HEK293T (cell line): ENCODE measurements at regions not wholly inside any gene's neighbourhood (a gene's known extent, or its start where the extent isn't known, plus 50 kb on each side); places are given as distances from the start of the nearest gene placed in this dataset.

ENCODE experiments used
- ARNT ChIP-seq: fragments of 450-650 bp; IDR thresholded peaks from 2 replicates; pipeline ENCODE4 v1.6.1; 2017; ENCODE audit warnings: mild to moderate bottlenecking
- BHLHE40 ChIP-seq: fragments of 450-650 bp; IDR thresholded peaks from 2 replicates; pipeline ENCODE4 v1.6.1; 2016; ENCODE audit warnings: mild to moderate bottlenecking, moderate library complexity, borderline replicate concordance
- CTBP1 ChIP-seq: fragments of 450-650 bp; IDR thresholded peaks from 2 replicates; pipeline ENCODE4 v1.6.1; 2016; ENCODE audit warnings: borderline replicate concordance
- ELF4 ChIP-seq: fragments of 450-650 bp; IDR thresholded peaks from 2 replicates; pipeline ENCODE4 v1.6.1; 2017; ENCODE audit warnings: antibody characterized with exemption
- FOXA1 ChIP-seq: fragments of 450-650 bp; IDR thresholded peaks from 2 replicates; pipeline ENCODE4 v1.6.1; 2016; ENCODE audit warnings: mild to moderate bottlenecking
- FOXK2 ChIP-seq: fragments of 450-650 bp; IDR thresholded peaks from 2 replicates; pipeline ENCODE4 v1.6.1; 2016; ENCODE audit warnings: mild to moderate bottlenecking
- FOXM1 ChIP-seq: fragments of 450-650 bp; IDR thresholded peaks from 2 replicates; pipeline ENCODE4 v1.6.1; 2017; ENCODE audit warnings: mild to moderate bottlenecking, borderline replicate concordance
- LEF1 ChIP-seq: fragments of 450-650 bp; IDR thresholded peaks from 2 replicates; pipeline ENCODE4 v1.6.1; 2017; ENCODE audit warnings: mild to moderate bottlenecking, borderline replicate concordance
- SP1 ChIP-seq: fragments of 450-650 bp; IDR thresholded peaks from 2 replicates; pipeline ENCODE4 v1.6.1; 2017
- SUZ12 ChIP-seq: fragments of 450-650 bp; IDR thresholded peaks from 2 replicates; pipeline ENCODE4 v1.6.1; 2016; ENCODE audit warnings: mild to moderate bottlenecking
- TARDBP ChIP-seq: fragments of 450-650 bp; IDR thresholded peaks from 2 replicates; pipeline ENCODE4 v1.6.1; 2016
- ZNF384 ChIP-seq: fragments of 450-650 bp; IDR thresholded peaks from 2 replicates; pipeline ENCODE4 v1.6.1; 2016

DNA sequence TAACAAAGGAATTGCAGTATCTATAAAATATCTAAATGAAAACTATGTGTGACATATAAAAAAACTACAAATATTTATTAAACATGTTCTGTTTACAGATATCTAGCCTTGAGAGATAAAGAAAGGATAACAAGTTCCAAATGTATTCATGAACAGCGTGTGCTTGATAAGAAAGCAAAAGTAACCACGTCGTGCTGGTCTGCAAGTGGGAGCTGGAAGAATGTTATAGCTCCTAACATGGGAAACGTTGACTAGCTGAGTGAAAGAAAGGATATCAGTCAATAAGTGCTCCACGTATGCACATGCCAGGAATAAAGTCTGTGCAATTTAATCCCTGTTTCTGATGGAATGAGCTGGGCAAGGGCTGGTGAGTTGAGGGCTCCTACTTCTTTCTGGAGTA lies 71.2 kb upstream of the CDYL2 start:
- TF ChIP-seq ZNF384 (no peak), CTBP1 (no peak), TARDBP (no peak), FOXK2 (no peak), ELF4 (no peak), SP1 (no peak), LEF1 (no peak), BHLHE40 (no peak), ARNT (no peak), FOXM1 (no peak), SUZ12 (no peak), FOXA1 (no peak)
